GM23248 (cell line): ENCODE measurements at regions not wholly inside any gene's neighbourhood (a gene's known extent, or its start where the extent isn't known, plus 50 kb on each side); places are given as distances from the start of the nearest gene placed in this dataset.

ENCODE experiments used
- EZH2 ChIP-seq: fragments of 200-600 bp; sonication (generic); IDR thresholded peaks from 2 replicates; pipeline ENCODE4 v1.6.1; 2018; ENCODE audit warnings: antibody characterized with exemption, mild to moderate bottlenecking; ENCODE audit not compliant: insufficient read depth, poor library complexity, severe bottlenecking
- EZH2phosphoT487 ChIP-seq: fragments of 200-600 bp; sonication (generic); IDR thresholded peaks from 2 replicates; pipeline ENCODE4 v1.6.1; 2018; ENCODE audit warnings: antibody characterized with exemption, moderate library complexity, mild to moderate bottlenecking, low read depth; ENCODE audit not compliant: insufficient read depth

- no peak for TF ChIP-seq EZH2phosphoT487
- no peak for TF ChIP-seq EZH2
Observed at GRCh38 chr9:95729669-95730368, 145.7 kb upstream of the ERCC6L2 start.
